ENCODE measurements at regions not wholly inside any gene's neighbourhood (a gene's known extent, or its start where the extent isn't known, plus 50 kb on each side); places are given as distances from the start of the nearest gene placed in this dataset.

GRCh38 chr13:47374741-47375140 lies 477.9 kb upstream of the HTR2A start:
- no peak for TF ChIP-seq CTCF (IDR thresholded peaks at IDR 0.05; ENCODE audit: low read length, missing control alignments)
- no peak for DNase-seq (ENCODE audit: low read depth)
- H3K4me3 ChIP-seq (replicated peaks; ENCODE audit: low read depth, low read length): no peak overlapping the region

DNA sequence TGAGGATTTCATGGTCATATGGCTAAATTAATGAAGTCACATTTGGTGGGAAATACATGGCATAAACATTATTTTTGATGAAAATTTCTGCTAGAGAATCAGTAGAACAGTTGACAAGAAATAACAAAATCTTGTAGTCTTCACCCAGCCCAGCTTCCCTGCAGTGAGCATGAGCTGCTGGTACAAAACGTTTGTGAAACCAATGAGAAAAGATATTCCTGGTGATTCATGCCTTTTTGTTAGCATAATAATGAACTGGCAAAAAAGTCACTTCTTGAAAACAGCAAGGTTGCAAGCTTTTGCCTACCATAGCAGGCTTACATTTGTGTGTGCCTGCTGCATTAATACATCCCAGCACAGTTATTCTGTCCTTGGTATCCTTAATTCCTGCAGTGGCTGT lies 475.9 kb upstream of the HTR2A start:
- DNase-seq (ENCODE audit: low read depth): no peak
- H3K4me3 ChIP-seq (replicated peaks; ENCODE audit: low read depth, low read length): no peak overlapping the region
- no peak for TF ChIP-seq CTCF (IDR thresholded peaks at IDR 0.05; ENCODE audit: low read length, missing control alignments)

DNA sequence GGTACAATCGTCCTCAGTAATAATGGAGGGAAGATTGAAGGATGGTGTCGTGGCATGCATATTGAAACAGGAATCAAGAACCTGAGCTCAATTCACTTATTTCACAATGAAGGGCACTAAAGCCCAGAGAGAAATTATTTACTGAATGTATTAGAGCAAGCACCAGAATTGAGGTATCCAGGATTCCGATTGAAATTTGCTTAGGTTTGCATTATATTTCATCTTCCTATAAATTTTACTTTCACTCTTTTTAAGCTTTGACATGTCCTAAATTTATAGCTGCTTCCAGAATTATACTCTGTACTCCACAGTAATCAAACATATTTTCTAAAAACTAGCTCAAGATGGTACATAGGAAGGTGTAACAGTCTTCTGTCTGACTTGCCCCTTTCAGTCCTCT lies 454.9 kb upstream of the HTR2A start:
- TF ChIP-seq CTCF (IDR thresholded peaks at IDR 0.05; ENCODE audit: low read length, missing control alignments): no peak
- H3K4me3 ChIP-seq (replicated peaks; ENCODE audit: low read depth, low read length): no peak overlapping the region
- no peak for DNase-seq (ENCODE audit: low read depth)

- no peak for TF ChIP-seq CTCF (IDR thresholded peaks at IDR 0.05; ENCODE audit: low read length, missing control alignments)
Measured at GRCh38 chr13:47350334-47351124, 453.7 kb upstream of the HTR2A start.

DNA sequence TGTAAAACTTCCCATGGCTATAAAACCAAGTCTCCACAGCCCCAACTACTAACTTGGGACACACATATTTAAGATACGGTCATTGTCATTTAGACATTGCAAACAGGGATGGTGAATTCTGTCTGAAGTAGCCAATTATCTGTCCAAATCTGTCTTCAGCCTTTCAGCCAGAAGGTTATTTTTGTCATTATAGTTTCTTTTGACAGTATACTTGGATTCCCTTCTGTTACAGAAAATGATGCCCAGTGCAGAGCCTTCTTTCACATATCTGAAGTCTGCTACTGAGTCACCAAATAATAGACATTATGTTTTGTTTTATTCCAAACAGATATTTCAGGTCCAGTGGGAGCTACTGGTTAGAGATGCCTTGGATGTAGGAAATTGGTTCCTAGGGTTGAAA lies 452.4 kb upstream of the HTR2A start:
- TF ChIP-seq CTCF (IDR thresholded peaks at IDR 0.05; ENCODE audit: low read length, missing control alignments): no peak
- H3K4me3 ChIP-seq (replicated peaks; ENCODE audit: low read depth, low read length): no peak overlapping the region
- no peak for DNase-seq (ENCODE audit: low read depth)

More at GRCh38 chr13:47350334-47351124, 453.7 kb upstream of the HTR2A start:
- no peak for DNase-seq (ENCODE audit: low read depth)
- H3K4me3 ChIP-seq (replicated peaks; ENCODE audit: low read depth, low read length): no peak overlapping the region

GRCh38 chr13:47337781-47338507 lies 441.1 kb upstream of the HTR2A start:
- no peak overlapping the region for H3K4me3 ChIP-seq (replicated peaks; ENCODE audit: low read depth, low read length)
- no peak for TF ChIP-seq CTCF (IDR thresholded peaks at IDR 0.05; ENCODE audit: low read length, missing control alignments)
- peak; percentile 58 for DNase-seq (ENCODE audit: low read depth)
